HG02840 (cell line): ENCODE measurements at regions not wholly inside any gene's neighbourhood (a gene's known extent, or its start where the extent isn't known, plus 50 kb on each side); places are given as distances from the start of the nearest gene placed in this dataset.

ENCODE experiments used
- ATAC-seq: cut with Tn5 transposase; IDR thresholded peaks from one replicate; pipeline ENCODE4 v1.9.1; 2021; ENCODE audit warnings: mild to moderate bottlenecking, moderate library complexity, moderate number of reproducible peaks; ENCODE audit not compliant: unreplicated experiment, low FRiP score

DNA sequence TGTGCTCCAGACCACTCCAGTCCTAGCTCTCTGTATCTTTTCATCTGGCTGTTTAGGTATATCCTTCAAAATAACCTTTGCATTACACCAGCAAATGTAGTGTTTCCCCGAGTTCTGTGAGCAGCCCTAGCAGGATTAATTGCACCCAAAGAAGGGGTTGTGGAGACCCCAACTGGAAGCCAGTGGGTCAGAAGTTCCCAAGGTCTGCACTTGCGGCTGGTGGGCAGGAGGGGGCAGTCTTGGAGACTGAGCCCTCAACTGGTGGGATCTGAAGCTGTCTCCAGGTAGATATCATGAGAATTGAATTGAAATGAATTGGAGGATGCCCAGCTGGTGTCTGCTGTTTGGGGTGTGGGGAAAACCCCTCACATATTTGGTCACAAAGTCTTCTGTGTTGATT lies 1485.3 kb upstream of the TENM3 start:
- ATAC-seq: no peak

DNA sequence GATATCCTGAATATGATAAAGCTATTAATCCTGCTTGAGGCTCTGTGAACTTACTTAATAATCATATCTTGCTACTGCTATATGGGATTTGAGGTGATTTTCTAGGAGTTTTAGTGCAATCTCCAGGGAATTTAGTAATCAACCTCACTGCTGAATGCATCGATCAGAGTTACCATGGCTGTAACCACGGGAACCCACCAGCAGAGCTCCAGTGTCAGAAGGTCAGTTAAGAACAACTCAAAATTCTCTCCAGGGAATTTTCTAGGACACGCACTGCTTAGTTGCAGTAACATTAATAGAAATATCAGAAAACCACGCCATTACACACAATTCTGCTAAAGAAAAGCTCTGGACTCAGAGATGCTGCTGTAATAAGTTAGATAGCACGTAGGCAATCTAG lies 1477.2 kb upstream of the TENM3 start:
- no peak for ATAC-seq

DNA sequence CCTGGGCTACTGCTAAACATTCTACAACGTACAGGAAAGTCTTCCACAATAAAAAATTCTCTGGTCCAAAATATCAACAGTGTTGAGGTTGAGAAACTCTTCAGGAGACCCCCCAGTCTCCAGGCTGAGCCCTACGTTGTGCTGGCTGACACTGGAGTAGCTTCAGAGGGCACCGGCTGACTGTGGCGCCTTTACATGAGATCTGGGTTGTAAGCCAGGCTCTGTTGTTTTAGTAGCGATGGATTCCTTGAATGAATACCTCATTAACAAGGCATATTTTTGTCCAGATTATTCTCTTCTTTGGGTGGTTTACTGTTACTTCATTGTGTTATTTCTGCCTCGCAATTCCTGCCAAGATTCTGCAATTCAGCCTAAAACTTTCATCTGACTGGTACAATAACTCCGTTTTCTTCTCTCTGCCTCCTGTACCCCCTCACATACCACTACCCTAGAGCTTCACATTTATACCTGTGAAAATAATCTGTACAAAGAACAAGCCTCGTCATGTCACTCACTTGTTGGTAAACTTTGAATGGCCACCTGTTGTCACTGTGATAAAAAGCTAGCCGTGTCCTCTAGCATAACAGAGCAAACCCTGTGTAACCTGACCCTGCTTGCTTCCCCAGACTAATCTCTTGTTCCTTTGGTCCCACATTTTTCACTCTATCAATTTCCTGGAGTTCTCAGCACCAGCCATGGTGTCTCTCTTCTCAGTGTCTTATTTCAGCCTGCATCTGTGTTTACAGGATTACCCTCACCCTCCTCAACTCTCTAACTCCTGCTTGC lies 1476.1 kb upstream of the TENM3 start:
- no peak for ATAC-seq

DNA sequence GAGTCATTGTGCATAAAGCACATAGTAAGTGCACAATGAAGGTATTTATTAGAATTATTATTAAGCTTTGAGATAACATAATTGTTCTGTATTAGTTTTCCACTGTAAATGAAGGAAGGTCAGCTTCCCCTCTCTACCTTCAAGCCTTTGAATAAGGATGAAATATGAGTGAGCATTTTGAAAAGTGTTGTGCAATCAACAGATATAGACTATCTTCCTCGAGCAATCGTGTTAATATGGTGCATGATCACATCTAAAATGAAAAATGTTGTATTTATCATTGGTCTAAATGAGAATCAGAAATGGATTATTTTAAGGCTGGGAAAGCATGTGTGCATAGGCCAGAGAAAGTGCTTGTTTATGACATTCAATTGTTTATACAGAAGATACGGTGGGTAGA lies 1474.6 kb upstream of the TENM3 start:
- no peak for ATAC-seq

DNA sequence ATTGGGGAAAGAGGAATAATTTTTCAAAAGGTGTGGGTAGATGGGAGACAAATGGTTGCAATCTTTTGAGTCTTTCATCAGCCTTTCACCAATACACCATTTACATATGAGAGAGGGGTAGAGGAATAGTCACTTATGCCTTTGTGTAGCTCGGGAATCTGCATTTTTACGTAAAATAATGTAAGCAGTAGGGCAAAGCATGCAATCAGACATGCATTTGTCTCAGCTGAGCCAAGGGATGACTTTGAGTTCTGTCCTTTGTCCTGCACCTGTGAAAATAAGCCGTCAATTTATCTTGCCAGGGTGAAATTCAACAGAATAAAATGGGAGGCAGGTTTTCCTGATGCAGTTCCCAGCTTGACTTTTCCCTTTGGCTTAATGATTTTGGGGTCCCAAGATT lies 1473.4 kb upstream of the TENM3 start:
- ATAC-seq: no peak

DNA sequence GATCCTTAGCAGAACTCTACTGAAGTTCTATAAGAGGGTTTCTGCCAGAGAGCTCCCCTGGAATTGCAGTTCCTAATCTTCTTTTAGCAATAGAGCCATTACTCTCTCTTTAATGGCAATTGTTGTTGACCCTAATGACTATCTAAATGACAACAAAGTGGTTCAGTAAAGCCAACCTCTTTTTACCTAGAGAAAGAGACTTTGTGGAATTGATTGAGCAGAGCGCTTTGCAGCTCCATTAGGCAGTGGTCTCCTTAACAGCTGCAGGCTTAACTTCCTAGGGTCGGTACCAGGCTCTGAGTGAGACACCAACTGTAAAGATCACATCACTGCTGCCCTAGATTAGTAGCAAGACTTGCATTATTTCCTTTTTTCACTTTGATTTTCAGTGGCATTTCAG lies 1472.9 kb upstream of the TENM3 start:
- ATAC-seq: no peak

DNA sequence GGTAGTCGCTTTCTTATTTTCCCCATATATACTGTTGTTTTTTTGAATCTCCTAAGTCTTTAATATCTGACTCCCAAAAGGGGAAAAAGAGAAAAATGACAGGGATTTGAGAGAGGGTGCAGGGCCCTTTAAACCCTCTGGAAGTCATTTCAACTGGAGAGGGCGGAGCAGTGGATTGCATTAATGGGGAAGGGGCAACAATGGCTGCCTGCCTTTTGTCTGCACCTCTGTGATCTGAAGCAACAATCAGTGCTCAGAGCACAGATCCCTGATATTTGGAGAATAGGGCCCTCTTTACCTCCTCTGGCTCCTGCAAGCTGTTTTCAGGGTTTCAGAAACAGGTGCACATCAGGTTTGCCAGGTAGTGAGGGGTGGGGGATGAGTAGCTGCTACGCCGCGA lies 1458.3 kb upstream of the TENM3 start:
- ATAC-seq: no peak

DNA sequence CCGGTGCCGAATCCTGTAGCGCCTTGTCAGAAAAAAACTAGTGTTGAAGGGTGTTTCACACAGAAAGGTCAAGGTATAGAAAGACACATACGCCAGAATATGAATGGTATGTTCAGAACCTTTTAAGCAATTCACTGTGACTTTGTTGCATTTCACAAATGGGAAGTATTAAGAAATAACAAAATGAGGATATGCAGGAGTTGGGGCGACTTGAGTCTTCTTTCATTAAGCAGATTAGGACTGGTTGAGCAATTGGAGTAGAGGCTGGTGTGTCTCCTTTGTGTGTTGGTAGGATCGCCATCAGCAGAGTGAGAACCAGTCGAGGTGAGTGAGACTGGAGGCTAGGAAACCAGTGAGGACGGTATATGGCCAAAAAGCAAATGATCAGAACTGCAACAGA lies 1454.5 kb upstream of the TENM3 start:
- ATAC-seq: no peak

DNA sequence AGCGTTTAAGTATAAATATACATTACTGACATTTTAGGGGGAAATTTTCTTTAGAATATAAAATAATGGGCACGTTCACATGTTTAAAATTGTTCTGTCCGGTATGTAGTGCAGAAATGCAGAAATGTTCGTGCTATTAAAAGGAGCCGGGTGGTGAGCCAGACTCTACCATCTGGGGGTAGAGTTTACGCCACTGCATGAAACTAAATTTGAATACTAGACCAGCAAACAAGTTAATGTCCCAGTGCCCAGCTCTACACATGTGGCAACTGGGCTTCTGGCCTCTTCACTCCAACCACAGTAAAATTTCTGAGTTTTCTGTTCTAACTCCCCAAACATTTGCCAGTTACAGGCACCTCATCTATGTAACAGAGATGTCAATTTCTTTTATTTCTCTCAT lies 1453.3 kb upstream of the TENM3 start:
- ATAC-seq: no peak

DNA sequence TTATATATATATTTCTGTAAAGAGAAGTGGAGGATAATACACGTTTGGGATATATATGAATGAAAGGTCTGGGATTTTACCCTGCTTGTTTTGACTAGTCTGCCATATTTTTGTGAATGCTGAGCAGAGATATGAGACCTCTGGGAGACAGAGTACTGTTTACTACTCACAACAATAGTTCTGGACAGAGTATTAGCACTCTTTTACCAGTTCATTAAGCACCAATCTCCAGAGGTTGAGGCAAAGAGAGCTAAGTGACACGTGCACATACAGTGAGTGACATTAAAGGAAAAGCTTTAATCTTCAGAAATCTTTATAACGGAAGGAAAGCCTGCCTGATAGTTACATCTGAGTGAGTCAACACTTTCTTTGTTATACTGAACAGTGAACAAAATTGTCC lies 1452.7 kb upstream of the TENM3 start:
- ATAC-seq: no peak

DNA sequence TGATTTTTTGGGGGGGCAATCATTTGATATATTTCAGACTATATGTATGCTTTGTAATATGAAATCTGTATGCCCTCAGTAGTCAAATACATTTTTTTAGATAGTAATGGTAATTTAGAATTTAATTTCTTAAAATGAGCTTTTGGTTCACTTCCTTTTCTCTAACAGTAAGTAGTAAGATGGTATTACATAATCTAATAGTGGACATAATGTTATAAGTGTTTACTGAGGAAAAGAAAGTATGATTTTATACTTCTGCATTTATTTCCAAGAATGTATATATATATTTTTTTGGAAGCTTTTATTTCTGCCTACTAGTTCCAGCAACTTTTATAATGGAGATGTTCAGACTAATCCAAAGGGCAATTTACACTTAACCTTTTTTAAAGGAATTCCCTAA lies 1450.7 kb upstream of the TENM3 start:
- ATAC-seq: no peak

DNA sequence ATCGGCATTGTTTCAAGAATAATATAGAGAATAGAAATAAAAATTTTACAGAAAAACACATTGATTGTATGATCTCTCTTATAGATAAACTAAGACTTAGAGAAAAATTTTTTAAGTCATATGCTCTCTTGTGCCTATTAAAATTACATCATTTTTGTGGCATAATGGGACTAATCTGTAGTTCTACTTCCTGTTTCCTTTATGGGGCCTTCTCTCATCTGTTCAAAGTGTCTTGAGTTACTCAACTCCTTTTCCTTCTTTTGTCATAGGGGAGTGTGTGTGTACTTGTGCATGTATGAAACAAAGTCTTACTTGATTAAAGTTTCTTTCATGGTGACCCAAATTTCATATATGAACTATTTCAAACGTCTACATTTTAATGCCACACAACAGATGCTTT lies 1448.9 kb upstream of the TENM3 start:
- ATAC-seq: no peak

DNA sequence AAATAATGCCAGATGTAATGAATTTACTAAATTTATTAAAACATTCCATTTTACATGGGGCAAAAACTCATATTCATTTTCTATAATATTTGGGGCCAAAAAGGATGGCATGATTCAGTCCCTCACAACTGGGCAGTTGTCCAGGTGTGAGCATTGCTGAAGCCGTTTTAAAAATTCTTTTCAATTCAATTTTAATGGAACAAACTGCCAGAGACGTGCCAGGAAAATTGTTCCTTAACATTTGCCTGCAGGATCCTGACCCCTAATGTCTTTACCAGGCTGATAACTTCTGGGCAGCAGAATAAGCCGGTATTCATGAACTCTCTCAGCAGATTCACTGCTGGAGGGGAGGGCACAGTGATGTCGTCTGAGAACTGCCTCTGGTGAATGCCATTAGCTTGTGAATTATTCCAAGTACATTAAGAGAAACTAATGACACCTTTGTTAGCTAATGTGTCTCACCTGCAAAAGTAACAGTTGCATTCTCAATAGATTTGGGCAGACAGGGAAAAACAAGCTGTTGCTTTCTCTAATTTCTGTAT lies 1445.1 kb upstream of the TENM3 start:
- ATAC-seq: no peak

DNA sequence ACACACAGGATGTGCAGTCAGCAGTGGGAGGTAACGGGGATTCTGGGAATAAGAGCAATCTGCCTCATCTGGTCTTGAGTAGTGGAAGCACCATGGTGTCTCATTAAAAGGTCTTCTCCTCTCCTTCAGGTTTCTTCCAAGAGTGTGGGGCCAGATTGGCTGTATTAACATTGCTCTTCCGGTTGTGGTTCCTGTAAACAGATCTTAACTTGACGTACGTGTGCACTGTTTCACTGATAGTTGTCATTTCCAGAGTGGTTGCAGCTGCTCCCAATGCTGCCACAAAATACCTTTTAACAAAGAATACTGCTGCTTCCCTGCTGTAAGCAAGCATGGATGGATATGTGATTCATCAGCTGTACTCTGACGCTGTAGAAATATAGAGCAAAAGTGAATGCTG lies 1443.4 kb upstream of the TENM3 start:
- no peak for ATAC-seq

DNA sequence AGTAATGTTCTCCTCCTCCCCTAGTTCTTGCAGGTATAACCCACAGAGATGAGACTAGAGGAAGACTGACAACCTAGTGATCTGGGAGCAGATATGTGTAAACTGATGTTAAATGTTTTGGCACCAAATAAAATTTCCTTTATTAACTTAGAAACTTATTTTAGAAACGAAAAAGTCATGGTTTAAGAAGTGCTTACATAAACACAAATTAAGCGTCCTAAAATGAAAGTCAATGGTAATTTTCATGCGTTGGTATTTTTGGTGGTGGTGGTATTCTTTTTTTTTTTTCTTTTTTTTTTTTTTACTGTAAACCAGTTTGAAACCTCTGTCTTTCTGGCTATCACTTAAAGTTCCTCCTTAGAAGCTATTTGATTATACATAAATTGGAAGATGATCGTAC lies 1438.1 kb upstream of the TENM3 start:
- no peak for ATAC-seq

DNA sequence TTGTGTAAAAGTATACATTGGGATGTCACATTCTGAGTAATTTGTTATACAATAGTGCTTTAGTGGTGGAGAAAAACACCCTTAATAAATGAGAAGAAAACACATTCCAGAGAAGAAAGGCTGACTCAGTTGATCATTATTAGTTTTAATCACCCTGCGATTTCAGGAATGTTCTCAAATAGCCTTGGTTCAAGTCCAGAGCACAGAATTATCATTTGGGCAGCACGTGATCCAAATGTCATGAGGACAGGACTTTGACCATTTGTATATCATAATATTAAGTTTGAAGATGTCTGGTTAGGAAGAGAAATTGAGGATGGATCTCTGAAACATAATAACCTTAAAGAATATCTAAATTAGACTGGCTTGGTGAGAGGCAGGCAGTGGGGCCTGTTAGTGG lies 1434.3 kb upstream of the TENM3 start:
- no peak for ATAC-seq

DNA sequence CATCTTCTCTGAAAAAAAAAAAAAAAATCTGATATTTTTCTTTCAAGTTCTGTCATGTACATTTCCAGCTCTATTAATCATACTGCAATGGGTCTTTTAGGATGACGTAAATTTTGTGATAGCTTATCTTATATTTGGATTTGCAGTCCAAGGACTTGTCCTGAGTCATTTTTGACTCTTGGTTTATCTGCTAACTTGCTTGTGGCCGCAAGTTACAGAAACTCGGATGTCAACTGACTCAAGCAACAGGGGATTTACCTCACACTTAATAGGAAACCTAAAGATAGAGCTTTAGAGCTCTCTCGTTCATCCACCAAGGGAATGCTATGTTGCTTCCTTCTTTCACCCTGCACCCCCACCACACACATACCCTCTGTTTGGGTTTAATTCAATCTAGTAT lies 1433.8 kb upstream of the TENM3 start:
- ATAC-seq: no peak

DNA sequence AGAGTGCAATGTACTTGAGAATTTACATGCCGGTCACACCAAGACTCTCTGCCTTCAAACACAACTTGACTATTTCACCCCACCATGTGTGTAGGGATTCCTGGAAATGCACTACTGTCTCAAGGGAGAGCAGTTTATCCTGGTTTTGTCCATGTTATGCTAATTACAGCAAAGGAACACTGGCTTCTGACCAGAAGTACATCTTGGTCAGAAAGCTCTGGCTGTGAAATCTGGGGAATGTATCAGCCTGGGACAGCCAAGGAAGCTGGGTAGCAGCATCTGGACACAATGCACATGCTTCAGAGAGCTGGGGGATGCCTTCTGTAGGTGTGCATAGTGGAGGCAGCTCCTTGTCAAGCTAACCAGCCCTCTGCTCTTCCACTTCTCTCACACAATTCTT lies 1432.6 kb upstream of the TENM3 start:
- ATAC-seq: no peak

DNA sequence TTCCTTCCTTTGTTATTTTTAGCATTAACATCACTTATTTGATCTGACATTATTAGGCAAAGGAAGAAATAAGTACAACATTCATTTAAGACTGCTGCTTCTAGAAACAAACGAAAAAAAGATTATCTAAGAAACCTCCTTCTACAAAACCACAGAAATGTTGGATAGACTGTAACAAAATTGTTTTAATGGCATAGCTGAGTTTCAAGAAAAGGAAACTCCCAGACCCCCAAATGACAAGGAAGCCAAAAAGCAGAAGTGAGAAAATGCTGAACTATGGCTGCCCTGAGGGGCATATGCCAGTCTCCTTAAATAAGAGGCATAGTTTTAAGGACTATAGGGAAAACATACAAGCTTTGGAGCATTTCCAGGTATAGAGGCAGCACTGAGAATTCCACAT lies 1431.6 kb upstream of the TENM3 start:
- ATAC-seq: no peak

DNA sequence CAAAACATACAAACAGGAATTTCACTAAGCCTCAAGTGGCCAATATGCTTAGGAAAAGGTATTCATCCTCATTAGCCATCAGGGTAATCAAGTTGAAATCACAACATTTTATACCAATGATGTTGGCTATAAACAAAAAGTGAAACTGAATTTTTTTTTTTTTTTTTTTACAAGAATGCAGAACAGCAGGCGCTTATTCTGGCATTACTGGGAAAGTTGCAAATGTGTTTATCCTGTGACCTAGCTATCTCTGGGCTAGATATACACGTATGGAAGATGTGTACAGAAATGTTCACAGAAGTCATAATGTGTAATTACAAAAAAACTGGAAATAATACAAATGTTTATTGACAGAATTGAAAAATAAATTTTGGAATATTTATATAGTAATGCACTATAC lies 1430.4 kb upstream of the TENM3 start:
- no peak for ATAC-seq

DNA sequence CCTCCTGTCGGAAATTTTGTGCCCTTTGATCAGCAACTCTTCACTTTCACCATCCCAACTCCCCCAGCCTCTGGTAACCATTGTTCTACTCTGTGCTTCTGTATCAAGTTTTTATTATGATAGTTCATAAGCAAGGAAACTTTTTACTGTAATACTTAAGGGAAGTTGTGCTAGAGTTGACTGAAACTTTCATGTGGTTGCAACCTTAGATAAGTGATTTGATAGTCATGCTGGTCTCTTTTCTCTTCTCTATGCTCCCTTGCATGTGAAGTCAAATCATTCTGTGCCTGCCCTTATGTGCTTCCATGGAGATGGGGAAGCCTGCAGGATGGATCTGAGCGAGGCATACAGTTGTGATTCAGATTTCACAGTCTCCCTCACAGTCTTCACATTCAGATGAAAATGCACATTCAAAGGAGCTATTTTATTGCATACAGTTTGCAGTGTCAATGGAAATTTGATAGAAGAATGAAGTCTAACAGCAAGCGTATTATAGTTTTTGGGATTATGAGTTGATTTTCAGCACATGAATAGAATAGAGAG lies 1428.3 kb upstream of the TENM3 start:
- no peak for ATAC-seq

DNA sequence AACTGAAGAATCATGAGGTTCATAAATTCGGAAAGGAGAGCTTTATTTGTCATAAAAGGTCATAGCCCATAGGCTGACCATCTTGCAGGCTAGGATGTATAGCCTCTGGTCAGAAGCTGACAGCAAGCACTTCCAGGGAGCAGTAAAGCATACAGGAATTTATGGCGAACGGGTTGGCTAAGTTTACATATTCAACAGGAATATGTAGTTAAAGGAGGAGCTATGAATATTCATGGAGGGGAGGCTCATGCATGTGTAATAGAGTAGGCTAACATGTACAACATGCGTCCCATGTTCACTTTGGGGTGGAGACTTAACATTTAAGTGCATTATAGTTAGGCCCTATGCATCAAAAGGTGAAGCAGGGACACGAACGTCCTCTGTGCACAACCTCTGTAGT lies 1425.7 kb upstream of the TENM3 start:
- ATAC-seq: no peak
